ENCODE measurements at regions not wholly inside any gene's neighbourhood (a gene's known extent, or its start where the extent isn't known, plus 50 kb on each side); places are given as distances from the start of the nearest gene placed in this dataset.

GRCh38 chr20:24877652-24878051, 71.4 kb upstream of the CST7 start:
- no peak for DNase-seq

GRCh38 chr20:24878657-24879056, 70.4 kb upstream of the CST7 start:
- DNase-seq, result no peak

GRCh38 chr20:24879875-24880274, 69.2 kb upstream of the CST7 start:
- no peak for DNase-seq

GRCh38 chr20:24880356-24880755, 68.7 kb upstream of the CST7 start:
- no peak for DNase-seq

- DNase-seq, result no peak
Measured at GRCh38 chr20:24890286-24890685, 58.8 kb upstream of the CST7 start.

GRCh38 chr20:24891546-24892393, 57.3 kb upstream of the CST7 start:
- no peak for DNase-seq

GRCh38 chr20:24892522-24892921, 56.5 kb upstream of the CST7 start:
- DNase-seq, result no peak

GRCh38 chr20:24892931-24893330, 56.1 kb upstream of the CST7 start:
- DNase-seq, result no peak

- no peak for DNase-seq
Measured at GRCh38 chr20:24894488-24894887, 54.6 kb upstream of the CST7 start.

- no peak for DNase-seq
Measured at GRCh38 chr20:24894967-24895366, 54.1 kb upstream of the CST7 start.

- DNase-seq, result no peak
Measured at GRCh38 chr20:24895431-24895830, 53.6 kb upstream of the CST7 start.

- DNase-seq, result no peak
Measured at GRCh38 chr20:24895898-24896658, 53.0 kb upstream of the CST7 start.

- DNase-seq, result no peak
Measured at GRCh38 chr20:24896984-24897383, 52.1 kb upstream of the CST7 start.

GRCh38 chr20:24897974-24898373, 51.1 kb upstream of the CST7 start:
- no peak for DNase-seq

- no peak for DNase-seq
Measured at GRCh38 chr20:24899153-24899552, 49.9 kb upstream of the CST7 start.

Measured in GDM1 (cell line).